Urinary bladder (tissue), 3 donors: ENCODE measurements at regions not wholly inside any gene's neighbourhood (a gene's known extent, or its start where the extent isn't known, plus 50 kb on each side); places are given as distances from the start of the nearest gene placed in this dataset.

Experiments used
- DNase-seq: peaks from one replicate; pipeline ENCODE4 v3.0.0-alpha.2; 2015; ENCODE audit errors: extremely low spot score
- H3K27ac ChIP-seq: one replicate; pipeline ENCODE4 v1.5.1; 2013; ENCODE audit warnings: low read depth, mild to moderate bottlenecking, moderate library complexity
- H3K36me3 ChIP-seq: one replicate; pipeline ENCODE4 v1.6.1; 2013; ENCODE audit warnings: mild to moderate bottlenecking, moderate library complexity; ENCODE audit not compliant: insufficient read depth
- H3K4me1 ChIP-seq: one replicate; pipeline ENCODE4 v1.6.1; 2013; ENCODE audit warnings: mild to moderate bottlenecking, moderate library complexity; ENCODE audit not compliant: insufficient read depth
- H3K4me3 ChIP-seq: one replicate; pipeline ENCODE4 v1.5.1; 2013; ENCODE audit warnings: low read depth, low read length
- WGBS: extraction: QIAGEN DNeasy Blood & Tissue Kit; methylation state at CpG from one replicate; pipeline ENCODE4 v1.1.7; 2013; 5-methylcytosine and 5-hydroxymethylcytosine counted together
- donor health status: healthy with polysubstance abuse.
- donor health status: healthy.

GRCh38 chr11:114989536-114989935, 311.2 kb downstream of the NXPE2 start:
- Histone ChIP-seq H3K36me3 (no peaks in the 10 kb centered on the region), H3K27ac (no peak overlapping the region), H3K4me1 (no peaks in the 10 kb centered on the region), H3K4me3 (no peak overlapping the region)
- DNase-seq, result no peak
- WGBS, result 76% methylated on average over 9 of the region's 9 CpGs

GRCh38 chr11:115005663-115006062, 327.3 kb downstream of the NXPE2 start:
- Histone ChIP-seq H3K4me3 (no peak overlapping the region), H3K27ac (no peak overlapping the region), H3K4me1 (no peaks in the 10 kb centered on the region), H3K36me3 (no peaks in the 10 kb centered on the region)
- DNase-seq, result no peak
- WGBS, result 94% methylated on average over 2 of the region's 2 CpGs

GRCh38 chr11:115007851-115008250, 329.5 kb downstream of the NXPE2 start:
- no peak for DNase-seq
- Histone ChIP-seq H3K36me3 (no peaks in the 10 kb centered on the region), H3K27ac (no peak overlapping the region), H3K4me3 (no peak overlapping the region), H3K4me1 (no peaks in the 10 kb centered on the region)
- WGBS, result 74% methylated on average over 2 of the region's 2 CpGs

- 64% methylated on average over 6 of the region's 6 CpGs for WGBS
- Histone ChIP-seq H3K27ac (no peak overlapping the region), H3K36me3 (no peaks in the 10 kb centered on the region), H3K4me1 (no peaks in the 10 kb centered on the region), H3K4me3 (no peak overlapping the region)
- DNase-seq, result no peak
Measured at GRCh38 chr11:115008799-115009198, 330.5 kb downstream of the NXPE2 start.

DNA sequence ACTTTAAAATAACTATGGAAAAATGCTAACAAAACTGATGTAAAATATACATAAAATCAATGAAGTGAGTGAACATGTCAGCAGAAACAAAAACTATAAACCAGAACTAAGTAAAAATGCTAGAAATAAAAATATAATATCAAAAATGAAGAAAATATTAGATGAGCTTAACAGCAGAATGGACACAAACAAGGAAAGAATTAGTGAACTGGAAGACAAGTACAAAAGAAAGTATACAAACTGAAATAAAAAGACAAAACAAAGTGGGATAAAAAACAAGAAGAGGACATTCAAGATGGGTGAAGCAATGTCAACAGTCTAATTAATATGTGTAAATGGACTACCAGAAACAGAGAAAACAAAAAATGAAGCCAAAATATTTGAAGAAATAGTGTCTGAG, 339.2 kb downstream of the NXPE2 start:
- Histone ChIP-seq H3K36me3 (no peaks in the 10 kb centered on the region), H3K4me1 (no peaks in the 10 kb centered on the region), H3K4me3 (no peak overlapping the region), H3K27ac (no peak overlapping the region)
- DNase-seq, result no peak

GRCh38 chr11:115030166-115030565, 351.8 kb downstream of the NXPE2 start:
- Histone ChIP-seq H3K4me3 (no peak overlapping the region), H3K27ac (no peak overlapping the region), H3K36me3 (no peaks in the 10 kb centered on the region), H3K4me1 (no peaks in the 10 kb centered on the region)
- DNase-seq, result no peak

DNA sequence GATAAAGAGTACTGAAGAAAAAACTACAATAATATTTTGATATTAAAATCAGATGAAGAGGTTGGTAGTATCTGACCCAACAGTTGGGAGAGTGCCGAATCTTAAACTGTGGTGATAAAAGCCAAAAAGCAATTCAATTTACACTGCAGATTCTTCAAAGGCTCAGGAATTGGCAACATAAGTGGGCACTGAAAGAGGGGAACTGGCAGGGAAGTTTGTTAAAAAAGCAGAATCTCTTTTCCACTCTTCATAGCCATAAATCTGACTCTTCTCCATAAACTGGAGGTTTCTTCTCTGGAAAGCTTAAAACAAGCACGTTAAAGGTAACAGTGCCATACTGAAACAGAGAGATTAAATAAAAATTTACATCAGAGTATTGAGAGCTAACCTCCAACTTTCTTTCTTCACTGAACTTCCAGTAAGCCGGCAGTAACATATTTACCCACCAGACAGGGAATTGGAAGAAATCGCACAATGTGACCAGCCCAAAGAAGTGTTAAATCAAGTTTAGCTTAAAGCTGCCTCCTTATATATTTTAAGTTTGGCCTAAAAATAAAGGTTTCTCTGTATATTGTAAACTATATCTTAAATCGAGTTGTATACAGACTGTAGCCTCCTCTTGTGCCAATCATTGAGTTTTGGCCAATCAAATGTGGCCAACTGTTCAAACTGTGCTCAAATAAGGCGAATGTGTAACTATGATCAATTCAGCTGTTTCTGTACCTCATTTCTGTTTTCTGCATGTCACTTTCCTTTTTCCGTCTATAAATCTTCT, 358.3 kb downstream of the NXPE2 start:
- Histone ChIP-seq H3K4me1 (no peaks in the 10 kb centered on the region), H3K27ac (no peak overlapping the region), H3K4me3 (no peak overlapping the region), H3K36me3 (no peaks in the 10 kb centered on the region)
- 82% methylated on average over 7 of the region's 7 CpGs for WGBS
- DNase-seq, result no peak

GRCh38 chr11:115042002-115042401, 363.7 kb downstream of the NXPE2 start:
- Histone ChIP-seq H3K4me3 (no peak overlapping the region), H3K36me3 (no peaks in the 10 kb centered on the region), H3K4me1 (no peaks in the 10 kb centered on the region), H3K27ac (no peak overlapping the region)
- WGBS, result 73% methylated on average over 3 of the region's 3 CpGs
- DNase-seq, result no peak

GRCh38 chr11:115047631-115048030, 369.3 kb downstream of the NXPE2 start:
- no peak overlapping the region for H3K27ac ChIP-seq
- no peaks in the 10 kb centered on the region for H3K36me3 ChIP-seq
- no peak for DNase-seq
- no peak overlapping the region for H3K4me3 ChIP-seq
- 97% methylated on average over 3 of the region's 3 CpGs for WGBS
- no peaks in the 10 kb centered on the region for H3K4me1 ChIP-seq

- no peak for DNase-seq
- 69% methylated on average over 11 of the region's 11 CpGs for WGBS
- Histone ChIP-seq H3K4me3 (no peak overlapping the region), H3K4me1 (no peaks in the 10 kb centered on the region), H3K27ac (no peak overlapping the region), H3K36me3 (no peaks in the 10 kb centered on the region)
Measured at GRCh38 chr11:115049796-115050195, 371.5 kb downstream of the NXPE2 start.

DNA sequence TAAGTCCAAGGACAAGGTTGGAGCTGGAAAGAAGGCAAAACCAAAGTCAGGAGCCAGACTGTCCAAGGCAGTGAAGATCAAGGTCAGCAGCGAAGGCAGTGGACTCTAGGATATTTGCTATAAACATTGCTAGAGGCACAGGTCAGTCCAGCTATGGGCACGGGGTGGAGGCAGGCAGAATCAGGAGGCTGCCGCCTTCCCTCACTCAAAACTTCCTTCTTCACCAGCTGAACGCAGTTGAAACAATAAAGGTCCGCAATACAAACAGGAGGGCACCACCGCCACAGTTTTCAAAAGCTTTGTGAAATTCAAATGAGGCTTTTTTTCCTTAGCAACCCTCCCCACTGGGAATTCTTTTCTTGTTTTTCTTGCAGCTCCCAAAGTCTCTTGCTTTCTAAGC, 372.4 kb downstream of the NXPE2 start:
- 62% methylated on average over 6 of the region's 6 CpGs for WGBS
- Histone ChIP-seq H3K27ac (no peak overlapping the region), H3K36me3 (no peaks in the 10 kb centered on the region), H3K4me1 (no peaks in the 10 kb centered on the region), H3K4me3 (no peak overlapping the region)
- DNase-seq, result no peak

- WGBS, result 87% methylated on average over 6 of the region's 6 CpGs
Measured at GRCh38 chr11:115051938-115052590, 373.7 kb downstream of the NXPE2 start.

DNA sequence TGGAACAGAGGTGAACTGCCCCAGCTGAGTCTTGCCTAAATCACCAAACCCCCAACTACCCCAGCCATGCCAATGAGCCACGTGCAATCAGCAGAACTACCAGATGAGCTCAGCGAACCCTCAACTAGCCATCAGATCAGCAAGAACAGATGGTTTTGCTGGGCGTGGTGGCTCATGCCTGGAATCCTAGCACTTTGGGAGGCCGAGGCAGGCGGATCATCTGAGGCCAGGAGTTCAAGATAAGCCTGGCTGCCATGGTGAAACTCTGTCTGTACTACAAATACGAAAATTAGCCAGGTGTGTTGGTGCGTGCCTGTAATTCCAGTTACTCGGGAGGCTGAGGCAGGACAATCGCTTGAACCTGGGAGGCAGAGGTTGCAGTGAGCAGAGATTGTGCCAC, 374.3 kb downstream of the NXPE2 start:
- H3K27ac ChIP-seq, result no peak overlapping the region
- DNase-seq, result no peak
- no peaks in the 10 kb centered on the region for H3K4me1 ChIP-seq
- 89% methylated on average over 9 of the region's 9 CpGs for WGBS
- H3K4me3 ChIP-seq, result no peak overlapping the region
- H3K36me3 ChIP-seq, result no peaks in the 10 kb centered on the region

More at GRCh38 chr11:115051938-115052590, 373.7 kb downstream of the NXPE2 start:
- no peaks in the 10 kb centered on the region for H3K4me1 ChIP-seq
- no peak overlapping the region for H3K4me3 ChIP-seq
- no peak overlapping the region for H3K27ac ChIP-seq
- DNase-seq, result no peak
- H3K36me3 ChIP-seq, result no peaks in the 10 kb centered on the region
